K562 (cell line): ENCODE measurements at regions not wholly inside any gene's neighbourhood (a gene's known extent, or its start where the extent isn't known, plus 50 kb on each side); places are given as distances from the start of the nearest gene placed in this dataset.
"Not testable (repeated sequence)": the region's sequence is repeated elsewhere in the genome, so short reads cannot be mapped to it uniquely, and the experiment has no call there.

Source experiments
- ATAC-seq: fragments of 200-7000 bp; cut with Tn5 transposase; 3 replicates; pipeline ENCODE4 v1.9.1; 2020; ENCODE audit warnings: moderate library complexity
- BruUV-seq: library from RNA; stranded (reverse); fragments of 400-500 nt; replicated peaks from 2 replicates; lab custom pipeline; 2021; lab: Mats Ljungman, UMichigan
- CTCF ChIA-PET: fragments of 300-600 bp; formaldehyde crosslinking; extraction: SDS; loops from one replicate; lab custom pipeline; 2021; ENCODE audit warnings: low intra/inter-chr PET ratio; lab: Yijun Ruan, JAX
- POLR2A ChIA-PET: fragments of 300-600, 350-650 bp; sonication (Branson Sonifier 250); formaldehyde crosslinking; extraction: SDS; loops from one replicate; lab custom pipeline; 2021; ENCODE audit warnings: antibody characterized with exemption, inconsistent platforms; lab: Yijun Ruan, JAX
- DNase-seq, 4 experiments: peaks; one replicate each; pipeline versions ENCODE4 v3.0.0 to v3.0.0-alpha.2; 2011 to 2018; ENCODE audit warnings: low spot score in 3 of 4, mixed read lengths in 3 of 4; ENCODE audit errors: extremely low read depth in 1 of 4
- FAIRE-seq: peaks from 2 replicates; lab custom pipeline; 2011; peaks lifted over from hg19 to GRCh38; lab: Jason Lieb, UNC
- H2AFZ ChIP-seq: 2 replicates; pipeline ENCODE4 v1.6.0; 2011; ENCODE audit warnings: low read depth, low read length, control low read depth, inconsistent platforms
- H3K27ac ChIP-seq: fragments of 200-600 bp; 3 replicates; pipeline ENCODE4 v1.8.0; 2011; ENCODE audit warnings: low read depth, mild to moderate bottlenecking, control low read depth, inconsistent platforms, low read length, moderate library complexity, mixed read lengths; ENCODE audit errors: extremely low read depth
- H3K27me3 ChIP-seq, 2 experiments: fragments of 300-600 bp in 1 of 2; 2 replicates in 1 of 2; 3 replicates in 1 of 2; pipeline versions ENCODE4 v1.6.0 to v1.8.0; 2011; ENCODE audit warnings: inconsistent platforms in 2 of 2, low read length in 2 of 2, mild to moderate bottlenecking in 1 of 2, mixed read lengths in 1 of 2, moderate library complexity in 1 of 2; ENCODE audit not compliant: control insufficient read depth in 2 of 2, insufficient read depth in 2 of 2
- H3K36me3 ChIP-seq: fragments of 300-600 bp; 3 replicates; pipeline ENCODE4 v1.8.0; 2011; ENCODE audit warnings: mild to moderate bottlenecking, low read length, inconsistent platforms; ENCODE audit not compliant: control insufficient read depth, insufficient read depth
- H3K4me1 ChIP-seq, 2 experiments: fragments of 200-600 bp in 1 of 2; replicated peaks in 1 of 2; 2 replicates in 1 of 2; 3 replicates in 1 of 2; pipeline versions ENCODE4 v1.5.1 to v1.8.0; 2011; ENCODE audit warnings: inconsistent platforms in 2 of 2, low read length in 2 of 2, mild to moderate bottlenecking in 1 of 2, mixed read lengths in 1 of 2, moderate library complexity in 1 of 2; ENCODE audit not compliant: control insufficient read depth in 2 of 2, insufficient read depth in 2 of 2
- H3K4me2 ChIP-seq: 2 replicates; pipeline ENCODE4 v1.6.1; 2011; ENCODE audit warnings: low read length, control low read depth, inconsistent platforms, mixed read lengths; ENCODE audit not compliant: insufficient read depth
- H3K4me3 ChIP-seq: fragments of 200-600 bp; sonication (generic), shearing (Covaris generic); 2 replicates; pipeline ENCODE4 v1.5.1; 2016; ENCODE audit warnings: control low read depth, inconsistent platforms
- H3K79me2 ChIP-seq: fragments of 200-600 bp; 3 replicates; pipeline ENCODE4 v1.8.0; 2011; ENCODE audit warnings: low read length, inconsistent platforms; ENCODE audit not compliant: control insufficient read depth, insufficient read depth
- H3K9ac ChIP-seq, 2 experiments: 2 replicates each; pipeline versions ENCODE4 v1.6.0 to v1.6.1; 2011; ENCODE audit warnings: low read depth in 2 of 2, low read length in 2 of 2, control low read depth in 1 of 2, inconsistent platforms in 1 of 2, mild to moderate bottlenecking in 1 of 2, mixed read lengths in 1 of 2; ENCODE audit not compliant: insufficient read depth in 1 of 2
- H3K9me1 ChIP-seq: one replicate; pipeline ENCODE4 v1.6.0; 2011; ENCODE audit warnings: inconsistent platforms, mild to moderate bottlenecking, low read length, moderate library complexity; ENCODE audit not compliant: control insufficient read depth, insufficient read depth
- H3K9me3 ChIP-seq: replicated peaks from 2 replicates; pipeline ENCODE4 v1.5.1; 2011; ENCODE audit warnings: low read depth, low read length, inconsistent platforms; ENCODE audit not compliant: control insufficient read depth, insufficient read depth
- H4K20me1 ChIP-seq: replicated peaks from 2 replicates; pipeline ENCODE4 v1.6.1; 2011; ENCODE audit warnings: low read length, inconsistent platforms, mixed read lengths; ENCODE audit not compliant: control insufficient read depth, insufficient read depth
- BHLHE40 ChIP-seq: IDR thresholded peaks from 2 replicates; pipeline ENCODE4 v1.6.1; 2011; ENCODE audit warnings: low read length, improper control_type of control experiment
- CBX1 ChIP-seq: sonication (generic); IDR thresholded peaks from 2 replicates; pipeline ENCODE4 v1.6.1; 2016; ENCODE audit warnings: antibody characterized with exemption, low read depth, mild to moderate bottlenecking
- EZH2 ChIP-seq: IDR thresholded peaks from 2 replicates; pipeline ENCODE4 v1.6.1; 2012; ENCODE audit warnings: low read depth, mild to moderate bottlenecking, inconsistent platforms, low read length, borderline replicate concordance
- KLF13 ChIP-seq: fragments of 450-650 bp; IDR thresholded peaks from 2 replicates; pipeline ENCODE4 v1.6.1; 2016; ENCODE audit warnings: missing genetic modification characterization, low read depth, mild to moderate bottlenecking, missing compliant biosample characterization, moderate library complexity, borderline replicate concordance
- MED1 ChIP-seq: sonication (generic); formaldehyde crosslinking; IDR thresholded peaks from 2 replicates; pipeline ENCODE4 v1.8.1; 2023; ENCODE audit warnings: missing genetic modification reagents, borderline replicate concordance
- PRMT5 ChIP-seq: sonication (generic); formaldehyde crosslinking; IDR thresholded peaks from 2 replicates; pipeline ENCODE4 v1.5.0; 2020; ENCODE audit warnings: missing genetic modification reagents
- SAFB ChIP-seq: fragments of 200-400 bp; formaldehyde crosslinking; IDR thresholded peaks from 2 replicates; pipeline ENCODE4 v1.6.1; 2017; ENCODE audit warnings: low read depth, low read length, borderline replicate concordance
- SLC30A9 ChIP-seq: fragments of 250-450 bp; sonication (Bioruptor Pico); IDR thresholded peaks from 2 replicates; pipeline ENCODE4 v1.8.0; 2022; ENCODE audit warnings: mild to moderate bottlenecking, moderate library complexity
- TEAD2 ChIP-seq: fragments of 450-650 bp; IDR thresholded peaks from 2 replicates; pipeline ENCODE4 v1.6.1; 2016; ENCODE audit warnings: missing genetic modification characterization, control low read depth, missing compliant biosample characterization
- ZNF146 ChIP-seq: IDR thresholded peaks from one replicate; pipeline ENCODE4 v1.6.1; 2018; ENCODE audit warnings: missing compliant biosample characterization; ENCODE audit not compliant: unreplicated experiment
- WGBS: fragments of 100-300 bp; shearing (Covaris generic); methylation state at CpG from one replicate; pipeline ENCODE4 v1.1.6; 2016; ENCODE audit warnings: low coverage, mixed read lengths; ENCODE audit not compliant: insufficient coverage; ENCODE audit errors: missing lambda C conversion rate; 5-methylcytosine and 5-hydroxymethylcytosine counted together
- in situ Hi-C: fragments of 300-500 bp; cut with MboI; formaldehyde crosslinking; loops from 4 replicates; pipeline ENCODE4 v1.15.0; 2018; ENCODE audit warnings: inconsistent platforms, mixed read lengths
- intact Hi-C: fragments of 100-400 bp; cut with micrococcal nuclease; formaldehyde crosslinking; loops from 2 replicates; pipeline ENCODE4 v1.14.2; 2022
- TF ChIP-seq, protein P1 (sequence below): fragments of 250-450 bp; sonication (Bioruptor Pico); IDR thresholded peaks from 2 replicates; pipeline ENCODE4 v1.8.0; 2022; ENCODE audit warnings: inconsistent platforms
- TF ChIP-seq, protein P2 (sequence below): fragments of 250-450 bp; sonication (Bioruptor Pico); IDR thresholded peaks from 2 replicates; pipeline ENCODE4 v1.4.0; 2020; ENCODE audit warnings: mild to moderate bottlenecking

DNA sequence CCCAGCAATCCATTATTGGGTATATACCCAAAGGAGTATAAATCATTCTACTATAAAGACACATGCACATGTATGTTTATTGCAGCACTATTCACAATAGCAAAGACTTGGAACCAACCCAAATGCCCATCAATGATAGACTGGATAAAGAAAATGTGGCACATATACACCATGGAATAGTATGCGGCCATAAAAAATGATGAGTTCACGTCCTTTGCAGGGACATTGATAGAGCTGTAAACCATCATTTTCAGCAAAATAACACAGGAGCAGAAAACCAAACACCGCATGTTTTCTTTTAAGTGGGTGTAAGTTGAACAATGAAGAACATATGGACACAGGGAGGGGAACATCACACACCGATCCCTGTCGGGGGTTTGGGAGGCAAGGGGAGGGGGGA is 56.7 kb downstream of the PALS2 start:
- H3K4me2 ChIP-seq, DNase-seq, CTCF ChIA-PET, H3K4me1 ChIP-seq, H2AFZ ChIP-seq, H3K4me3 ChIP-seq, H3K27me3 ChIP-seq, FAIRE-seq, H3K79me2 ChIP-seq, ATAC-seq, H3K27ac ChIP-seq, in situ Hi-C loops, H3K36me3 ChIP-seq, H4K20me1 ChIP-seq, H3K9me3 ChIP-seq, intact Hi-C loops, H3K9ac ChIP-seq, BruUV-seq, H3K9me1 ChIP-seq: not testable (repeated sequence)
- peak; percentile 60 for TF ChIP-seq ZNF146 (CRISPR knock-in tag)
- POLR2A ChIA-PET = interaction anchor here (1.4 kb wide), 1 partner anchor 18 kb away, joined by 4 read pairs; no protein-coding TSS in a partner anchor
- 88% methylated on average over 5 of the region's 5 CpGs for WGBS

DNA sequence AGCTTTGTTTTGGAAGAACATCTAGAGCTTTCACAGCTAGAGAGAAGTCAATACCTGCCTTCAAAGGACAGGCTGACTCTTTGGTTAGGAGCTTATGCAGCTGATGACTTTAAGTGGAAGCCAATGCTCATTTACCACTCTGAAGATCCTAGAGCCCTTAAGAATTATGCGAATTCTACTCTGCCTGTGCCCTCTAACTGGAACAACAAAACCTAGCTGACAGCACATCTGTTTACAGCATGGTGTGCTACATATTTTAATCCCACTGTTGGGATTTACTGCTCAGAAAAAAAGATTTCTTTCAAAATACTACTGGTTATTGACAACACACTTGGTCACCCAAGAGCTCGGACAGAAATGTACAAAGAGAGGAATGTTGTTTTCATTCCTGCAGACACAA is 57.3 kb downstream of the PALS2 start:
- H3K9ac ChIP-seq = no peak overlapping the region
- H3K27me3 ChIP-seq = no peaks in the 10 kb centered on the region
- H3K27ac ChIP-seq = no peak overlapping the region
- no peaks in the 10 kb centered on the region for H4K20me1 ChIP-seq
- no peaks in the 10 kb centered on the region for H3K9me3 ChIP-seq
- FAIRE-seq = no peak
- in situ Hi-C loops (no loop called here), intact Hi-C loops (no loop called here)
- no peak overlapping the region for H3K4me3 ChIP-seq
- ATAC-seq = no peak
- no TSS peak for BruUV-seq
- DNase-seq = no peak
- H3K4me2 ChIP-seq = no peak overlapping the region
- ChIA-PET CTCF (no interaction called here), POLR2A (interaction anchor here (1.4 kb wide), 1 partner anchor 19 kb away, joined by 4 read pairs; no protein-coding TSS in a partner anchor)
- H3K79me2 ChIP-seq = no peaks in the 10 kb centered on the region
- 83% methylated on average over 2 of the region's 2 CpGs for WGBS
- peaks cover 0 to 5% of the 10 kb centered on the region in 2 experiments; a peak in 1 of 5 replicates for H3K4me1 ChIP-seq
- no peaks in the 10 kb centered on the region for H3K36me3 ChIP-seq
- H2AFZ ChIP-seq = no peak overlapping the region
- H3K9me1 ChIP-seq = no peaks in the 10 kb centered on the region
- TF ChIP-seq BHLHE40 = no peak
- TF ChIP-seq, protein P1, sequence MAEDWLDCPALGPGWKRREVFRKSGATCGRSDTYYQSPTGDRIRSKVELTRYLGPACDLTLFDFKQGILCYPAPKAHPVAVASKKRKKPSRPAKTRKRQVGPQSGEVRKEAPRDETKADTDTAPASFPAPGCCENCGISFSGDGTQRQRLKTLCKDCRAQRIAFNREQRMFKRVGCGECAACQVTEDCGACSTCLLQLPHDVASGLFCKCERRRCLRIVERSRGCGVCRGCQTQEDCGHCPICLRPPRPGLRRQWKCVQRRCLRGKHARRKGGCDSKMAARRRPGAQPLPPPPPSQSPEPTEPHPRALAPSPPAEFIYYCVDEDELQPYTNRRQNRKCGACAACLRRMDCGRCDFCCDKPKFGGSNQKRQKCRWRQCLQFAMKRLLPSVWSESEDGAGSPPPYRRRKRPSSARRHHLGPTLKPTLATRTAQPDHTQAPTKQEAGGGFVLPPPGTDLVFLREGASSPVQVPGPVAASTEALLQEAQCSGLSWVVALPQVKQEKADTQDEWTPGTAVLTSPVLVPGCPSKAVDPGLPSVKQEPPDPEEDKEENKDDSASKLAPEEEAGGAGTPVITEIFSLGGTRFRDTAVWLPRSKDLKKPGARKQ (CRISPR knock-in tag) = no peak
- TF ChIP-seq KLF13 (tag) = no peak
- TF ChIP-seq SAFB = no peak
- no peak for TF ChIP-seq MED1 (CRISPR knock-in tag)
- TF ChIP-seq TEAD2 (tag) = no peak
- no peak for TF ChIP-seq SLC30A9 (CRISPR knock-in tag)
- no peak for TF ChIP-seq PRMT5 (CRISPR knock-in tag)
- TF ChIP-seq EZH2 = no peak
- TF ChIP-seq CBX1 = no peak
- TF ChIP-seq, protein P2, sequence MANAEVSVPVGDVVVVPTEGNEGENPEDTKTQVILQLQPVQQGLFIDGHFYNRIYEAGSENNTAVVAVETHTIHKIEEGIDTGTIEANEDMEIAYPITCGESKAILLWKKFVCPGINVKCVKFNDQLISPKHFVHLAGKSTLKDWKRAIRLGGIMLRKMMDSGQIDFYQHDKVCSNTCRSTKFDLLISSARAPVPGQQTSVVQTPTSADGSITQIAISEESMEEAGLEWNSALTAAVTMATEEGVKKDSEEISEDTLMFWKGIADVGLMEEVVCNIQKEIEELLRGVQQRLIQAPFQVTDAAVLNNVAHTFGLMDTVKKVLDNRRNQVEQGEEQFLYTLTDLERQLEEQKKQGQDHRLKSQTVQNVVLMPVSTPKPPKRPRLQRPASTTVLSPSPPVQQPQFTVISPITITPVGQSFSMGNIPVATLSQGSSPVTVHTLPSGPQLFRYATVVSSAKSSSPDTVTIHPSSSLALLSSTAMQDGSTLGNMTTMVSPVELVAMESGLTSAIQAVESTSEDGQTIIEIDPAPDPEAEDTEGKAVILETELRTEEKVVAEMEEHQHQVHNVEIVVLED (CRISPR knock-in tag) = no peak
